ENCODE measurements at regions not wholly inside any gene's neighbourhood (a gene's known extent, or its start where the extent isn't known, plus 50 kb on each side); places are given as distances from the start of the nearest gene placed in this dataset.

DNA sequence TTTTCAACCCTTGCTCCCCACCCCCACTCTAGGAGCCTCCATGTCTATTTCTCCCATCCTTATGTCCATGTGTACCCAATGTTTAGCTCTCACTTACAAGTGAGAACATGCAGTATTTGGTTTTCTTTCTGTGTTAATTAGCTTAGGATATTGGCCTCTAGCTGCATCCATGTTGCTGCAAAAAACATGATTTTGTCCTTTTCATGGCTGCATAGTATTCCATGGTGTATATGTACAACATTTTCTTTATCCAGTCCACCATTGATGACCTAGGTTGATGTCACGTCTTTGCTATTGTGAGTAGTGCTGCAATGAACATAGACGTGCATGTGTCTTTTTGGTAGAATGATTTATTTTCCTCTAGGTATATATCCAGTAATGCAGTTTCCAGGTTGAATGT, 472.8 kb downstream of the ZNF674 start:
- H2BK20ac ChIP-seq (ENCODE audit: low read depth, low read length) = no peak overlapping the region
- ATAC-seq (ENCODE audit: low read depth) (no peak), DNase-seq (no peak)
- H3K56ac ChIP-seq (ENCODE audit: extremely low read depth, insufficient read depth, low read length) = no peak overlapping the region
- no peak overlapping the region for H2AK5ac ChIP-seq (ENCODE audit: low read depth, low read length)
- no peaks in the 10 kb centered on the region for H3K79me1 ChIP-seq (ENCODE audit: low read depth in 1 of 2, low read length in 2 of 2)
- BruUV-seq (replicated peaks) = no TSS peak
- no peak overlapping the region for H4K5ac ChIP-seq (ENCODE audit: low read depth, low read length)
- H2AK9ac ChIP-seq (replicated peaks; ENCODE audit: low read depth, low read length, poor library complexity) = no peak overlapping the region
- H3K4ac ChIP-seq (ENCODE audit: low read depth, low read length) = no peak overlapping the region
- no peak overlapping the region for H3K9ac ChIP-seq (ENCODE audit: low read depth, low read length)
- no peaks in the 10 kb centered on the region for H3K9me1 ChIP-seq (ENCODE audit: insufficient read depth, low read length)
- H3K14ac ChIP-seq (replicated peaks; ENCODE audit: low read depth, low read length) = no peak overlapping the region
- in situ Hi-C loops (cut with MboI; ENCODE audit: low sequenced_read_pairs) = no loop called here
- H3K23ac ChIP-seq (ENCODE audit: low read depth, low read length) = no peak overlapping the region
- H3K18ac ChIP-seq (ENCODE audit: low read depth, low read length) = no peak overlapping the region
- no peaks in the 10 kb centered on the region for H3K36me3 ChIP-seq (ENCODE audit: control insufficient read depth, insufficient read depth, low read length)
- no peaks in the 10 kb centered on the region for H3K9me3 ChIP-seq (ENCODE audit: control insufficient read depth, insufficient read depth, low read length)
- H3K27ac ChIP-seq (ENCODE audit: insufficient read depth, low read length) = no peak overlapping the region
- no peak for TF ChIP-seq CHD1 (IDR thresholded peaks at IDR 0.05; ENCODE audit: low read depth, low read length)
- no peak for TF ChIP-seq BHLHE40 (IDR thresholded peaks at IDR 0.05; ENCODE audit: low read depth, low read length)
- TF ChIP-seq RAD21 (IDR thresholded peaks at IDR 0.05; ENCODE audit: low read length) = no peak
- no peak for TF ChIP-seq POLR2A (IDR thresholded peaks at IDR 0.05; ENCODE audit: low read depth, low read length)
- no peak for TF ChIP-seq ELK1 (IDR thresholded peaks at IDR 0.05; ENCODE audit: borderline replicate concordance, low read depth, low read length)
- no peak for TF ChIP-seq FOS (IDR thresholded peaks at IDR 0.05; ENCODE audit: low read depth, low read length)
- TF ChIP-seq MAFK (IDR thresholded peaks at IDR 0.05; ENCODE audit: low read depth, low read length) = no peak
- TF ChIP-seq SMC3 (IDR thresholded peaks at IDR 0.05; ENCODE audit: low read depth, low read length) = no peak
- TF ChIP-seq MXI1 (IDR thresholded peaks at IDR 0.05; ENCODE audit: borderline replicate concordance, low read depth, low read length) = no peak
- no peak for TF ChIP-seq NFE2L2 (IDR thresholded peaks at IDR 0.05; ENCODE audit: low read depth, low read length)
- no peak for TF ChIP-seq MAZ (IDR thresholded peaks at IDR 0.05; ENCODE audit: borderline replicate concordance, low read depth, low read length)
- TF ChIP-seq CEBPB (IDR thresholded peaks at IDR 0.05; ENCODE audit: low read depth, low read length) = no peak
- TF ChIP-seq, protein P1, sequence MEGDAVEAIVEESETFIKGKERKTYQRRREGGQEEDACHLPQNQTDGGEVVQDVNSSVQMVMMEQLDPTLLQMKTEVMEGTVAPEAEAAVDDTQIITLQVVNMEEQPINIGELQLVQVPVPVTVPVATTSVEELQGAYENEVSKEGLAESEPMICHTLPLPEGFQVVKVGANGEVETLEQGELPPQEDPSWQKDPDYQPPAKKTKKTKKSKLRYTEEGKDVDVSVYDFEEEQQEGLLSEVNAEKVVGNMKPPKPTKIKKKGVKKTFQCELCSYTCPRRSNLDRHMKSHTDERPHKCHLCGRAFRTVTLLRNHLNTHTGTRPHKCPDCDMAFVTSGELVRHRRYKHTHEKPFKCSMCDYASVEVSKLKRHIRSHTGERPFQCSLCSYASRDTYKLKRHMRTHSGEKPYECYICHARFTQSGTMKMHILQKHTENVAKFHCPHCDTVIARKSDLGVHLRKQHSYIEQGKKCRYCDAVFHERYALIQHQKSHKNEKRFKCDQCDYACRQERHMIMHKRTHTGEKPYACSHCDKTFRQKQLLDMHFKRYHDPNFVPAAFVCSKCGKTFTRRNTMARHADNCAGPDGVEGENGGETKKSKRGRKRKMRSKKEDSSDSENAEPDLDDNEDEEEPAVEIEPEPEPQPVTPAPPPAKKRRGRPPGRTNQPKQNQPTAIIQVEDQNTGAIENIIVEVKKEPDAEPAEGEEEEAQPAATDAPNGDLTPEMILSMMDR (conservative IDR thresholded peaks at IDR 0.05; ENCODE audit: low read depth, low read length) = no peak
- TF ChIP-seq USF2 (IDR thresholded peaks at IDR 0.05; ENCODE audit: low read depth, low read length) = no peak
- no peak for TF ChIP-seq RFX5 (IDR thresholded peaks at IDR 0.05; ENCODE audit: low read depth, low read length)
- H4K8ac ChIP-seq (ENCODE audit: low read depth in 2 of 2, low read length in 2 of 2) = no peak overlapping the region
- no peaks in the 10 kb centered on the region for H3K4me1 ChIP-seq (ENCODE audit: control insufficient read depth, insufficient read depth, low read length)
- no peak overlapping the region for H3K4me2 ChIP-seq (ENCODE audit: low read depth, low read length)
- no peak overlapping the region for H2BK120ac ChIP-seq (ENCODE audit: low read depth, low read length)
- H2AFZ ChIP-seq (replicated peaks; ENCODE audit: low read length, poor library complexity) = no peak overlapping the region
- no peak overlapping the region for H2BK5ac ChIP-seq (ENCODE audit: low read depth, low read length, poor library complexity, severe bottlenecking)
- H3K27me3 ChIP-seq (ENCODE audit: control insufficient read depth, insufficient read depth, low read length) = no peaks in the 10 kb centered on the region
- H2BK15ac ChIP-seq (ENCODE audit: low read depth, low read length) = no peak overlapping the region
- no peak overlapping the region for H4K91ac ChIP-seq (ENCODE audit: insufficient read depth, low read depth, low read length)
- dilution Hi-C loops (cut with HindIII; ENCODE audit: low sequenced_read_pairs, unreplicated experiment) = no loop called here
- ChIA-PET POLR2A (ENCODE audit: unreplicated experiment) (no interaction called here), CTCF (no interaction called here)
- WGBS, 2 experiments (ENCODE audit: extremely low coverage in 2 of 2, insufficient read length in 1 of 2) = no CpG with 5 or more reads among the region's 2 CpGs
- no peak overlapping the region for H3K4me3 ChIP-seq (ENCODE audit: insufficient read depth, low read depth, low read length)
- intact Hi-C loops (cut with micrococcal nuclease) = no loop called here
- H4K20me1 ChIP-seq (ENCODE audit: insufficient read depth, low read length) = no peaks in the 10 kb centered on the region

All from IMR-90 (cell line).